ENCODE measurements at regions not wholly inside any gene's neighbourhood (a gene's known extent, or its start where the extent isn't known, plus 50 kb on each side); places are given as distances from the start of the nearest gene placed in this dataset.

GRCh38 chr20:22371843-22372242, 212.5 kb downstream of the FOXA2 start:
- TF ChIP-seq CTCF (optimal IDR thresholded peaks at IDR 0.05 in 1 of 3, IDR thresholded peaks at IDR 0.05 in 1 of 3, conservative IDR thresholded peaks at IDR 0.05 in 1 of 3; ENCODE audit: extremely low read depth in 1 of 3, insufficient read depth in 2 of 3, low read length in 3 of 3) (no peak), EZH2 (IDR thresholded peaks at IDR 0.05; ENCODE audit: low read length) (no peak)
- Histone ChIP-seq H3K9ac (ENCODE audit: control insufficient read depth, extremely low read depth, insufficient read depth, low read length) (no peak overlapping the region), H3K27ac (ENCODE audit: control insufficient read depth, insufficient read depth, low read length) (no peak overlapping the region), H3K9me3 (ENCODE audit: control insufficient read depth, low read depth, low read length) (no peaks in the 10 kb centered on the region), H3K4me1 (ENCODE audit: control insufficient read depth, extremely low read depth, insufficient read depth, low read length) (peaks cover 32% of the 10 kb centered on the region), H3K36me3 (ENCODE audit: control insufficient read depth in 2 of 2, extremely low read depth in 1 of 2, insufficient read depth in 2 of 2, low read length in 2 of 2) (no peaks in the 10 kb centered on the region), H3K27me3 (ENCODE audit: control insufficient read depth, extremely low read depth, insufficient read depth, low read length) (no peaks in the 10 kb centered on the region), H4K20me1 (ENCODE audit: control insufficient read depth, extremely low read depth, insufficient read depth, low read length) (no peaks in the 10 kb centered on the region), H3K9me1 (ENCODE audit: control insufficient read depth, extremely low read depth, insufficient read depth, low read length) (no peaks in the 10 kb centered on the region), H3K4me3 (ENCODE audit: control insufficient read depth in 2 of 3, extremely low read depth in 1 of 3, insufficient read depth in 2 of 3, low read depth in 1 of 3, low read length in 3 of 3) (no peak overlapping the region), H2AFZ (ENCODE audit: control insufficient read depth, low read length) (no peak overlapping the region), H3K79me2 (ENCODE audit: control insufficient read depth, insufficient read depth, low read length) (no peaks in the 10 kb centered on the region), H3K4me2 (ENCODE audit: control insufficient read depth, extremely low read depth, insufficient read depth, low read depth, low read length) (no peak overlapping the region)
- DNase-seq (ENCODE audit: low read depth, low spot score) = no peak
- peak; percentile 51 for FAIRE-seq
- dilution Hi-C loops (cut with MboI; ENCODE audit: extremely low pct_ligation_motif_present, low sequenced_read_pairs) = no loop called here

- Histone ChIP-seq H3K27me3 (ENCODE audit: control insufficient read depth, extremely low read depth, insufficient read depth, low read length) (no peaks in the 10 kb centered on the region), H4K20me1 (ENCODE audit: control insufficient read depth, extremely low read depth, insufficient read depth, low read length) (no peaks in the 10 kb centered on the region), H3K36me3 (ENCODE audit: control insufficient read depth in 2 of 2, extremely low read depth in 1 of 2, insufficient read depth in 2 of 2, low read length in 2 of 2) (no peaks in the 10 kb centered on the region), H3K4me3 (ENCODE audit: control insufficient read depth in 2 of 3, extremely low read depth in 1 of 3, insufficient read depth in 2 of 3, low read depth in 1 of 3, low read length in 3 of 3) (no peak overlapping the region), H3K79me2 (ENCODE audit: control insufficient read depth, insufficient read depth, low read length) (no peaks in the 10 kb centered on the region), H3K9me1 (ENCODE audit: control insufficient read depth, extremely low read depth, insufficient read depth, low read length) (no peaks in the 10 kb centered on the region), H3K27ac (ENCODE audit: control insufficient read depth, insufficient read depth, low read length) (no peak overlapping the region), H3K9ac (ENCODE audit: control insufficient read depth, extremely low read depth, insufficient read depth, low read length) (no peak overlapping the region), H3K4me2 (ENCODE audit: control insufficient read depth, extremely low read depth, insufficient read depth, low read depth, low read length) (no peak overlapping the region), H3K4me1 (ENCODE audit: control insufficient read depth, extremely low read depth, insufficient read depth, low read length) (peaks cover 16% of the 10 kb centered on the region), H3K9me3 (ENCODE audit: control insufficient read depth, low read depth, low read length) (no peaks in the 10 kb centered on the region), H2AFZ (ENCODE audit: control insufficient read depth, low read length) (no peak overlapping the region)
- TF ChIP-seq CTCF (optimal IDR thresholded peaks at IDR 0.05 in 1 of 3, IDR thresholded peaks at IDR 0.05 in 1 of 3, conservative IDR thresholded peaks at IDR 0.05 in 1 of 3; ENCODE audit: extremely low read depth in 1 of 3, insufficient read depth in 2 of 3, low read length in 3 of 3) (no peak), EZH2 (IDR thresholded peaks at IDR 0.05; ENCODE audit: low read length) (no peak)
- DNase-seq (ENCODE audit: low read depth, low spot score) (no peak), FAIRE-seq (no peak)
- dilution Hi-C loops (cut with MboI; ENCODE audit: extremely low pct_ligation_motif_present, low sequenced_read_pairs) = no loop called here
Measured at GRCh38 chr20:22370137-22370536, 214.2 kb downstream of the FOXA2 start.
